Fibroblast of skin of right biceps (primary cell): ENCODE measurements at regions not wholly inside any gene's neighbourhood (a gene's known extent, or its start where the extent isn't known, plus 50 kb on each side); places are given as distances from the start of the nearest gene placed in this dataset.

ENCODE experiments used
- DNase-seq: peaks from one replicate; pipeline ENCODE4 v3.0.0-alpha.2; 2013

- DNase-seq = no peak
Measured at GRCh38 chr18:47758000-47758399, 172.5 kb downstream of the SMAD2 start.

GRCh38 chr18:47756364-47757016 lies 174.0 kb downstream of the SMAD2 start:
- peak; percentile 33 for DNase-seq

GRCh38 chr18:47755102-47755456 lies 175.4 kb downstream of the SMAD2 start:
- DNase-seq = no peak

GRCh38 chr18:47754311-47755101 lies 176.0 kb downstream of the SMAD2 start:
- no peak for DNase-seq

GRCh38 chr18:47752796-47753645 lies 177.4 kb downstream of the SMAD2 start:
- DNase-seq = no peak

- DNase-seq = no peak
Measured at GRCh38 chr18:47750889-47751423, 179.5 kb downstream of the SMAD2 start.

GRCh38 chr18:47749600-47749973 lies 180.9 kb downstream of the SMAD2 start:
- no peak for DNase-seq

GRCh38 chr18:47748847-47749599 lies 181.4 kb downstream of the SMAD2 start:
- DNase-seq = peak; percentile 54

- DNase-seq = no peak
Measured at GRCh38 chr18:47748093-47748796, 182.2 kb downstream of the SMAD2 start.

GRCh38 chr18:47747260-47747795 lies 183.1 kb downstream of the SMAD2 start:
- no peak for DNase-seq

GRCh38 chr18:47746615-47747014 lies 183.8 kb downstream of the SMAD2 start:
- DNase-seq = no peak

- DNase-seq = no peak
Measured at GRCh38 chr18:47745227-47745626, 185.2 kb downstream of the SMAD2 start.

GRCh38 chr18:47737956-47738355 lies 192.5 kb downstream of the SMAD2 start:
- DNase-seq = no peak

GRCh38 chr18:47737198-47737830 lies 193.1 kb downstream of the SMAD2 start:
- DNase-seq = no peak

- no peak for DNase-seq
Measured at GRCh38 chr18:47736376-47737140, 193.9 kb downstream of the SMAD2 start.

GRCh38 chr18:47735041-47735702 lies 195.3 kb downstream of the SMAD2 start:
- DNase-seq = no peak

- no peak for DNase-seq
Measured at GRCh38 chr18:47731276-47731675, 199.2 kb downstream of the SMAD2 start.

- DNase-seq = peak; percentile 49
Measured at GRCh38 chr18:47730795-47731194, 199.7 kb downstream of the SMAD2 start.

- DNase-seq = no peak
Measured at GRCh38 chr18:47729356-47729755, 201.1 kb downstream of the SMAD2 start.

GRCh38 chr18:47728921-47729320 lies 201.5 kb downstream of the SMAD2 start:
- no peak for DNase-seq
